Neuronal stem cell (in vitro differentiated cells): ENCODE measurements at regions not wholly inside any gene's neighbourhood (a gene's known extent, or its start where the extent isn't known, plus 50 kb on each side); places are given as distances from the start of the nearest gene placed in this dataset.

Experiments used
- DNase-seq: peaks from one replicate; pipeline ENCODE4 v3.0.0-alpha.2; 2013; ENCODE audit warnings: low spot score
- H2AFZ ChIP-seq: one replicate; pipeline ENCODE4 v1.6.1; 2013; ENCODE audit warnings: mild to moderate bottlenecking, low read length, inconsistent platforms
- H2AK5ac ChIP-seq: 2 replicates; pipeline ENCODE4 v1.6.1; 2013; ENCODE audit warnings: low read depth, mild to moderate bottlenecking, inconsistent platforms, low read length, moderate library complexity, mixed read lengths
- H2BK120ac ChIP-seq: 2 replicates; pipeline ENCODE4 v1.6.1; 2013; ENCODE audit warnings: low read depth, mild to moderate bottlenecking, inconsistent platforms, low read length, moderate library complexity, mixed read lengths
- H2BK12ac ChIP-seq: one replicate; pipeline ENCODE4 v1.6.1; 2013; ENCODE audit warnings: low read length, inconsistent platforms
- H2BK15ac ChIP-seq: 2 replicates; pipeline ENCODE4 v1.6.1; 2013; ENCODE audit warnings: mild to moderate bottlenecking, low read length, inconsistent platforms, mixed read lengths
- H2BK5ac ChIP-seq: one replicate; pipeline ENCODE4 v1.6.1; 2013; ENCODE audit warnings: inconsistent platforms, mild to moderate bottlenecking, low read length, moderate library complexity
- H3K14ac ChIP-seq: one replicate; pipeline ENCODE4 v1.6.1; 2013; ENCODE audit warnings: low read length, inconsistent platforms
- H3K18ac ChIP-seq: 2 replicates; pipeline ENCODE4 v1.6.1; 2013; ENCODE audit warnings: low read length, inconsistent platforms
- H3K23ac ChIP-seq: 2 replicates; pipeline ENCODE4 v1.6.1; 2013; ENCODE audit warnings: low read depth, mild to moderate bottlenecking, mixed read lengths, low read length, inconsistent platforms; ENCODE audit not compliant: poor library complexity
- H3K27ac ChIP-seq: replicated peaks from 3 replicates; pipeline ENCODE4 v1.5.1; 2013; ENCODE audit warnings: low read length, inconsistent platforms
- H3K27me3 ChIP-seq, 3 experiments: 2 replicates each; pipeline ENCODE4 v1.6.1; 2013; ENCODE audit warnings: low read length in 3 of 3, mild to moderate bottlenecking in 2 of 3, inconsistent platforms in 1 of 3, low read depth in 1 of 3, mixed read lengths in 1 of 3, moderate library complexity in 1 of 3; ENCODE audit not compliant: control insufficient read depth in 3 of 3, insufficient read depth in 3 of 3
- H3K36me3 ChIP-seq, 2 donors: replicated peaks in 1 of 2; 2 replicates each; pipeline ENCODE4 v1.6.1; 2013; ENCODE audit warnings: low read length in 2 of 2; ENCODE audit not compliant: control insufficient read depth in 2 of 2, insufficient read depth in 2 of 2
- H3K4ac ChIP-seq: 2 replicates; pipeline ENCODE4 v1.6.1; 2013; ENCODE audit warnings: inconsistent platforms, mild to moderate bottlenecking, low read length, moderate library complexity
- H3K4me1 ChIP-seq, 2 donors: 1 replicate in 1 of 2; 2 replicates in 1 of 2; pipeline ENCODE4 v1.6.1; 2013; ENCODE audit warnings: low read length in 2 of 2, low read depth in 1 of 2; ENCODE audit not compliant: control insufficient read depth in 2 of 2, insufficient read depth in 1 of 2
- H3K4me2 ChIP-seq: one replicate; pipeline ENCODE4 v1.6.1; 2013; ENCODE audit warnings: mild to moderate bottlenecking, low read length, inconsistent platforms; ENCODE audit not compliant: insufficient read depth, poor library complexity, severe bottlenecking
- H3K4me3 ChIP-seq, 2 donors: 2 replicates each; pipeline ENCODE4 v1.5.1; 2013; ENCODE audit warnings: low read length in 2 of 2, mild to moderate bottlenecking in 2 of 2, inconsistent platforms in 1 of 2, moderate library complexity in 1 of 2
- H3K79me1 ChIP-seq: one replicate; pipeline ENCODE4 v1.6.1; 2013; ENCODE audit warnings: low read depth, mild to moderate bottlenecking, inconsistent platforms, low read length, moderate library complexity
- H3K9ac ChIP-seq: one replicate; pipeline ENCODE4 v1.6.1; 2013; ENCODE audit warnings: mild to moderate bottlenecking, low read depth, low read length, inconsistent platforms; ENCODE audit not compliant: poor library complexity
- H3K9me3 ChIP-seq, 2 donors: replicated peaks in 1 of 2; 2 replicates each; pipeline versions ENCODE3 to v1.6.1; 2013; ENCODE audit warnings: low read length in 2 of 2, mild to moderate bottlenecking in 2 of 2, inconsistent platforms in 1 of 2, low read depth in 1 of 2, mixed read lengths in 1 of 2, moderate library complexity in 1 of 2; ENCODE audit not compliant: control insufficient read depth in 2 of 2, insufficient read depth in 1 of 2
- H4K8ac ChIP-seq: one replicate; pipeline ENCODE4 v1.6.1; 2013; ENCODE audit warnings: low read depth, mild to moderate bottlenecking, inconsistent platforms, low read length, moderate library complexity
- H4K91ac ChIP-seq: one replicate; pipeline ENCODE4 v1.6.1; 2013; ENCODE audit warnings: low read length, low read depth, mild to moderate bottlenecking, inconsistent platforms; ENCODE audit not compliant: poor library complexity
- WGBS, 2 donors: extraction: QIAGEN DNeasy Blood & Tissue Kit; methylation state at CpG; one replicate each; pipeline ENCODE4 v1.1.7; 2013; ENCODE audit warnings: missing lambda C conversion rate in 2 of 2, mixed read lengths in 1 of 2; ENCODE audit not compliant: insufficient read length in 2 of 2, insufficient replicate concordance in 1 of 2; ENCODE audit errors: extremely low coverage in 2 of 2; 5-methylcytosine and 5-hydroxymethylcytosine counted together

DNA sequence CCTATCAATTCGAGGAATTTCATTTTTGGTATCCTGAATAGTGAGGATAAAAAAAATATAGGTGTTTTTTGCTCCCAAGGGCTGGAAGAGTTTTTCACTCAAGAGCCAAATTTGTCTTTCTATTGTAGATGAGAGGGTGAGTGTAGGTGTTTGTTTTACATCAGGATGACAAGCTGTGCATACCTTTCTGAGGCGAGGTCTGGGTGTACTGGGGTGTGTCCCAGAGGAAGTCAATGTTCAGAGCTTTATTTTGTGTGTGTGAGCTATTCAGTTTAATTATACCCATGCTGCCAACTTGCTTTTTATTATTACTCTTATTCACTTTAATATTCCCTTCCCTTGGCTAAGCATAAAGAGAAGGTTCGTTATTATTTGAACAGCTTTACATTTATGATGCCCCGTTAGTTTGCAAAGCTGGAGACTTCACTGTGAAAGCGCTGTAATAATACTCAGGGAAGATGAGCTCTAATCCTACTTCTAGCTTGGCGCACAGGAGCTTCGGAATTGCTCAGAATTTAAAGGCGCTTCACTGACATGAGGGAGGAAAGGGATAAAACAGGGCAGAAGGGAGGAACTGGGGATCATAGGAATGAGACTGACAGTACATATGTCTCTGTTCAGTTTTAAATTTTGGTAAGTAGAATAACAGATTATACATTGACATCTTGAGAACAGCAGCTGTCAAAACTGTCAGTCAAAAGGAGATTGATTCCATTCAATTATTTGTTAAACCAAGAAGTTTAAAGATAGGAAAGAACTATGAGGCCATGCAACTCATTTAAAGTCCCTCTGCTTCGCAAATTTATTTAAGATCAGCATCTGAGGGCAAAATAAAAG is 117.7 kb upstream of the TP63 start:
- no peak overlapping the region for H3K18ac ChIP-seq
- no peaks in the 10 kb centered on the region for H3K9me3 ChIP-seq
- H3K27me3 ChIP-seq = no peaks in the 10 kb centered on the region
- H2BK120ac ChIP-seq = no peak overlapping the region
- H2BK5ac ChIP-seq = no peak overlapping the region
- no CpG with 5 or more reads among the region's 9 CpGs for WGBS, 2 donors
- no peak overlapping the region for H3K23ac ChIP-seq
- no peaks in the 10 kb centered on the region for H3K79me1 ChIP-seq
- no peak overlapping the region for H4K8ac ChIP-seq
- H2AK5ac ChIP-seq = no peak overlapping the region
- no peak overlapping the region for H3K4me3 ChIP-seq
- no peaks in the 10 kb centered on the region for H3K4me1 ChIP-seq
- H3K9ac ChIP-seq = no peak overlapping the region
- H4K91ac ChIP-seq = no peak overlapping the region
- no peaks in the 10 kb centered on the region for H3K36me3 ChIP-seq
- no peak overlapping the region for H2BK12ac ChIP-seq
- H3K4me2 ChIP-seq = no peak overlapping the region
- H2BK15ac ChIP-seq = no peak overlapping the region
- H3K4ac ChIP-seq = no peak overlapping the region
- no peak overlapping the region for H3K14ac ChIP-seq
- H2AFZ ChIP-seq = no peak overlapping the region
- no peak overlapping the region for H3K27ac ChIP-seq
- DNase-seq = no peak

DNA sequence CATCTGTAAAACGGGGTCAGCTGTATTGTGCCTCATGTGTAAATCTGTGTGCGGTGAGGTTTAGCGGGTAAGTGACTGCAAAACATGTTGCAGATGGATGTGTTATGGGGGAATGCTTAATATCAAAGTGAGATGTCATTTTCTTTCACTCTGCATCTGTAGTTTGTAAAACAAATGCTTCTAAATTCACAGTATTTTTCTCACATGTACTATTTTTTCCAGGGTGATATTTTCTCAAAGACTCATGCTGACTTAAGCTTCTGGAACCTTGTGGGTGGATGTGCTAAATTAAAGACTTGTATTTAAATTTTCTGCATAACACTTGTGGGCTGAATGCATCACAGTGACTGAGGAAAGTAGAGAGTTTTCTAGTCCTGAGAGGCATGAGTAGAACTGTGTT is 115.2 kb upstream of the TP63 start:
- H3K4me3 ChIP-seq = no peak overlapping the region
- WGBS, 2 donors = no CpG with 5 or more reads among the region's 3 CpGs
- H2BK12ac ChIP-seq = no peak overlapping the region
- no peaks in the 10 kb centered on the region for H3K36me3 ChIP-seq
- H3K79me1 ChIP-seq = no peaks in the 10 kb centered on the region
- H3K4ac ChIP-seq = no peak overlapping the region
- H3K27me3 ChIP-seq = no peaks in the 10 kb centered on the region
- no peak overlapping the region for H4K91ac ChIP-seq
- H3K27ac ChIP-seq = no peak overlapping the region
- H3K14ac ChIP-seq = no peak overlapping the region
- H2BK5ac ChIP-seq = no peak overlapping the region
- no peak overlapping the region for H4K8ac ChIP-seq
- no peak for DNase-seq
- H3K23ac ChIP-seq = no peak overlapping the region
- no peak overlapping the region for H3K18ac ChIP-seq
- no peak overlapping the region for H3K4me2 ChIP-seq
- H2BK15ac ChIP-seq = no peak overlapping the region
- H2BK120ac ChIP-seq = no peak overlapping the region
- no peak overlapping the region for H2AK5ac ChIP-seq
- H3K4me1 ChIP-seq = no peaks in the 10 kb centered on the region
- no peak overlapping the region for H3K9ac ChIP-seq
- H2AFZ ChIP-seq = no peak overlapping the region
- H3K9me3 ChIP-seq = no peaks in the 10 kb centered on the region

DNA sequence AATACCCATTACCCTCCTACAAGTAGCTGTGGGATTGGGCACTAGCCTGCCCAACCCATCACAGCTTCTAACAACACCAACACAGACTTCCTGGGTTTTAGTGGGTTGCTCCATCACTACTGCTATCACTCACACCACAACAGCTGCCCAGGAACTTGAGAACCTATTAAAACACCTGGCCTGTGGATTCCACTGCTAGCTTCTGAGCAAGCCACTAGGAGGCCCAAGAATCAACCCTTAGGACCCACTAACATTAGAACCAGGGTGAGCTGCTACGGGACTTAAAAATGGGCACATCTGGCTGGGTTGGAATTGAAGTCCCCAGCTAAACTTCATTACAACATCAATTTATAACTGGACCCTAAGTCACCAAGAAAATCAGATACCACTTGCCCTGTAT is 113.2 kb upstream of the TP63 start:
- Histone ChIP-seq H3K36me3 (no peaks in the 10 kb centered on the region), H3K9ac (no peak overlapping the region), H3K18ac (no peak overlapping the region), H3K27me3 (no peaks in the 10 kb centered on the region), H3K14ac (peak overlapping the region; percentile 47), H2BK15ac (no peak overlapping the region), H3K4me3 (no peak overlapping the region), H2AFZ (no peak overlapping the region), H2BK12ac (no peak overlapping the region), H3K23ac (no peak overlapping the region), H2BK5ac (no peak overlapping the region), H3K4me1 (no peaks in the 10 kb centered on the region), H3K9me3 (no peaks in the 10 kb centered on the region), H4K91ac (no peak overlapping the region), H3K79me1 (no peaks in the 10 kb centered on the region), H2BK120ac (no peak overlapping the region), H3K4me2 (no peak overlapping the region), H3K4ac (no peak overlapping the region), H4K8ac (no peak overlapping the region), H3K27ac (no peak overlapping the region), H2AK5ac (no peak overlapping the region)
- WGBS, 2 donors = no CpG with 5 or more reads among the region's 1 CpG
- no peak for DNase-seq

DNA sequence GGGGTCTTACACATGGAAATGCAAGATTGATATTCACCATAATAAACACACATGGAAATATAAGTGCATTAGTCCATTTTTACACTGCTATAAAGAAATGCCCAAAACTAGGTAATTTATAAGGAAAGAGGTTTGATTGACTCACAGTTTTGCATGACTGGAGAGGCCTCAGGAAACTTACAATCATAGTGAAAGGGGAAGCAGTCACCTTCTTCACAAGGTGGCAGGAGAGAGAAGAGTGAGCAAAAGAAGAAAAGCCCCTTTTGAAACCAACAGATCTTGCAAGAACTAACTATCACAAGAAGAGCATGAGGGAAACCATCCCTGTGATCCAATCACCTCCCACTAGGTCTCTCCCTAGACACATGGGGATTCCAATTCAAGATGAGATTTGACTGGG is 111.7 kb upstream of the TP63 start:
- Histone ChIP-seq H2BK15ac (no peak overlapping the region), H3K79me1 (no peaks in the 10 kb centered on the region), H3K14ac (no peak overlapping the region), H3K9ac (no peak overlapping the region), H2AFZ (no peak overlapping the region), H3K18ac (no peak overlapping the region), H3K36me3 (no peaks in the 10 kb centered on the region), H3K27me3 (no peaks in the 10 kb centered on the region), H3K9me3 (no peaks in the 10 kb centered on the region), H3K23ac (no peak overlapping the region), H2BK5ac (no peak overlapping the region), H3K4ac (no peak overlapping the region), H3K4me2 (no peak overlapping the region), H3K27ac (no peak overlapping the region), H2AK5ac (no peak overlapping the region), H4K8ac (no peak overlapping the region), H3K4me3 (no peak overlapping the region), H3K4me1 (no peaks in the 10 kb centered on the region), H2BK120ac (no peak overlapping the region), H2BK12ac (no peak overlapping the region), H4K91ac (no peak overlapping the region)
- no peak for DNase-seq
